ENCODE measurements at regions not wholly inside any gene's neighbourhood (a gene's known extent, or its start where the extent isn't known, plus 50 kb on each side); places are given as distances from the start of the nearest gene placed in this dataset.

DNA sequence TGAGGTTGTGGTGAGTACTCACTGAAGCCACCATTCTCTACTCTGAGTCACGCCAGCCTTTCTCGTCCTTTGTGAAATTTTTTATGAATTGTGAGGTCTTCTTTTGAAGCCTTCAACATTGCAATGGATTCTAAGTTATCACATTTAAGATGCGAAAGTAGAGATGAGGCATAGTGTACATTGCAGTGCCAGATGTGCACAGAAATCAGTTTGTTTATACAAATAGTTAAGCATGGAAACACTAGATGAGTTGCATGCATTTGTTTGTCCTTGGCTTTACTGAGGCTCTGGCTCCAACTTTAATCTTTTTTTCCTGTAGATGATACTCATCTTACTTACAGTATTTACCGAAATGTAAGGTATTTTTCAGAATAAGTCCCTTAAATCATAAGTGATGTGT lies 453.7 kb upstream of the RIOK2 start:
- TF ChIP-seq FOXA1 (IDR thresholded peaks at IDR 0.05) (no peak), BHLHE40 (IDR thresholded peaks at IDR 0.05; ENCODE audit: borderline replicate concordance) (no peak)
